Hematopoietic multipotent progenitor cell (in vitro differentiated cells): ENCODE measurements at regions not wholly inside any gene's neighbourhood (a gene's known extent, or its start where the extent isn't known, plus 50 kb on each side); places are given as distances from the start of the nearest gene placed in this dataset.

Experiments used
- DNase-seq, 3 donors: peaks; one replicate each; pipeline ENCODE4 v3.0.0-alpha.2; 2011 to 2015; ENCODE audit warnings: low read depth in 2 of 3, low spot score in 2 of 3

- no peak for DNase-seq
Measured at GRCh38 chr10:31720546-31720945, 208.1 kb downstream of the ARHGAP12 start.

GRCh38 chr10:31709476-31709875 is 219.2 kb downstream of the ARHGAP12 start:
- no peak for DNase-seq

GRCh38 chr10:31709028-31709427 is 219.6 kb downstream of the ARHGAP12 start:
- no peak for DNase-seq

GRCh38 chr10:31708474-31708873 is 220.2 kb downstream of the ARHGAP12 start:
- DNase-seq, result no peak

GRCh38 chr10:31708046-31708445 is 220.6 kb downstream of the ARHGAP12 start:
- no peak for DNase-seq

GRCh38 chr10:31707093-31708039 is 221.3 kb downstream of the ARHGAP12 start:
- DNase-seq, result peak in 2 of 3 donors; percentile 55 to 65

GRCh38 chr10:31706464-31707092 is 222.1 kb downstream of the ARHGAP12 start:
- DNase-seq, result no peak

- no peak for DNase-seq
Measured at GRCh38 chr10:31705136-31705535, 223.5 kb downstream of the ARHGAP12 start.

- no peak for DNase-seq
Measured at GRCh38 chr10:31704195-31704594, 224.4 kb downstream of the ARHGAP12 start.

- DNase-seq, result no peak
Measured at GRCh38 chr10:31702954-31703353, 225.7 kb downstream of the ARHGAP12 start.

- DNase-seq, result peak in 1 of 3 donors; percentile 34
Measured at GRCh38 chr10:31702005-31702404, 226.6 kb downstream of the ARHGAP12 start.

GRCh38 chr10:31701546-31701945 is 227.1 kb downstream of the ARHGAP12 start:
- no peak for DNase-seq

- no peak for DNase-seq
Measured at GRCh38 chr10:31700181-31700611, 228.4 kb downstream of the ARHGAP12 start.

- no peak for DNase-seq
Measured at GRCh38 chr10:31698181-31698830, 230.3 kb downstream of the ARHGAP12 start.

- peak in 1 of 3 donors; percentile 53 for DNase-seq
Measured at GRCh38 chr10:31697271-31698180, 231.1 kb downstream of the ARHGAP12 start.

GRCh38 chr10:31694929-31695837 is 233.4 kb downstream of the ARHGAP12 start:
- DNase-seq, result no peak

- DNase-seq, result no peak
Measured at GRCh38 chr10:31694126-31694685, 234.4 kb downstream of the ARHGAP12 start.

GRCh38 chr10:31693491-31693890 is 235.1 kb downstream of the ARHGAP12 start:
- DNase-seq, result no peak

GRCh38 chr10:31689233-31689632 is 239.4 kb downstream of the ARHGAP12 start:
- no peak for DNase-seq
